NCI-H1930 (cell line): ENCODE measurements at regions not wholly inside any gene's neighbourhood (a gene's known extent, or its start where the extent isn't known, plus 50 kb on each side); places are given as distances from the start of the nearest gene placed in this dataset.
"Not testable (repeated sequence)": the region's sequence is repeated elsewhere in the genome, so short reads cannot be mapped to it uniquely, and the experiment has no call there.

Experiments used
- DNase-seq, 2 experiments: peaks; one replicate each; lab custom pipeline; 2025; lab: John Stamatoyannopoulos, UW

DNA sequence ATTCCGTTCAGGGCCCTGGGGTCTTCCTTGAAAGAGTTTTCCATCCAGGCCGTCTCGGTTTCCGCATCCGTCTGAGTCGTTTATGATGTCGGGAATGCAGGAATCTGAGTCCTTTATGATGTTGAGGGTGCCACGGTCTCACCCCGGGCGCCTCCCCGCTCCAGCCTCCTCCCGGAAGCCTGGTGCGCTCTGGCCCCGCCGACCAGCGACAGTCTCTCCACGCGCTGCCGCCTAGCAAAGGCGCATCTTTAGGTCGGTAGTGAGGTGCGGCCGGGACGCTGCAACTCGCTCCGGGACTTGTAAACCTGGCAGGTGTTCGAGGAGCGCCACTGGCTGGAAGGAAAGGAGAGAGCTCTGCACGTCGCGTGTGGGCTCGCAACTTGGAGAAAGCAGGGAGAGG is 132.6 kb downstream of the FAM72C start:
- DNase-seq: not testable (repeated sequence)

DNA sequence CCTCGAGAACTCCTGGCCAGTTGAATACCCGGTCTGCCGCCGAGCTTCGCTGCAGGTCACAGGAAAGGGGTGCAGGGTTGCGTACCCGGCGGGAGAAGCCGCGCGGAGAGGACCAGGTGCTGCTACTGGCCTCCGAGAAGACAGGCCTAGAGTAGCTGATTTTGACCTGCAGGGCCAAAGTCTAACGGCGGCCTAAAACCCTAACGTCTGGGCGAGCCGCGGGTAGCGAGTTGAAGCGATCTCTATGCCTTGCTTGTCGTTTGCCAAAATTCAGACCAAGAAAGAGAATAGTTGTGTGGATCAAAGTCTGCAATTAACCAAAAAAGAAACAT is 133.2 kb downstream of the FAM72C start:
- not testable (repeated sequence) for DNase-seq

DNA sequence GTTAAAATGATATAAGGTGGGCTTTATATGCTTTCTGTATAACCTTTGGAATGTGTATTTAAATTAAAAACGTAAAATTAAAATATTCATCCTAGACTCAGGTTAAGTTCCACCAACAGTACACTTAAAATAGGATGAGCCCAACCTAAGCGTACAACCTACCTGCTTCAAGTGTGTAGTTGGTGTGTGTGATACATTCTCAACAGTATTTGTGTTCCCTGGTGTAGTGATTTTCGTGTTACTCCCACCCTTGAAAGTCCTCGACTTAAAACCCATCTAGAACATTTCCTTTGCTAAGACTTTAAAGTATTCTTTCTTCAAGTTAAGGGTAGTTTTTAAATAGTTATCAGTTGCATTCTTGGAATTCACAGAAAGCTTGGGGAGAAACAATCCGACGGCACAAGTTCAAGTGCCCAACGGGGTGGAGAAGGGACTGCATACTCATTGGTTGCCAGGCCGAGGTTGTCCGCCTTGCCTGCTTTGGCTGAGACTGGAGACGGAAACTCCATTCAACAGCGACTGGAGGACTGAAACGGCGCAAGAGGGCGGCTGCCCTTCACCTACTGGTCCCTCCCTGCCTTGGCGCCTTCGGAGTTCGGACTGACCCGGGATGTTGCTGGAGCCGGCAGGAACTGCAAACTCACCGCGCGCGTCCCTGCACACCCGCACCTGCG is 133.7 kb downstream of the FAM72C start:
- DNase-seq: not testable (repeated sequence)

DNA sequence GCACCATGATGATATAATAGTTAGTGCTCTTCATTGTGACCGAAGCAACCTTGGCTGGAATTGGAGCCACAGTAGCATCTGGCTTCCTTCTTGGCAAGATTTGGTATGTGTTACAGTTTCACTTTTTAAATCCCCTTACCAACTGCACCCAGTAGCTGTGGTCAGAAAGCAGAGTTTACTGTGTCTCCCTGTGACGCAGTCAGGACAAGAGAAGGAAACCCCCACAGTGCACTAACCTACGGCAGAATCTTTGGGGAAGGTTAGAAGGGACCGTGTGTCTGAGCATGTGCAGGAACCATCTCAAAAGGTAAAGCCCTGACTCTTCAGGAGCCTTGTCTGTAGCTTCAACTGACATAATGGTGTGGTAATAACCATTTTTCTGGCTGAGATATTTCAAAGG is 138.4 kb downstream of the FAM72C start:
- not testable (repeated sequence) for DNase-seq

DNA sequence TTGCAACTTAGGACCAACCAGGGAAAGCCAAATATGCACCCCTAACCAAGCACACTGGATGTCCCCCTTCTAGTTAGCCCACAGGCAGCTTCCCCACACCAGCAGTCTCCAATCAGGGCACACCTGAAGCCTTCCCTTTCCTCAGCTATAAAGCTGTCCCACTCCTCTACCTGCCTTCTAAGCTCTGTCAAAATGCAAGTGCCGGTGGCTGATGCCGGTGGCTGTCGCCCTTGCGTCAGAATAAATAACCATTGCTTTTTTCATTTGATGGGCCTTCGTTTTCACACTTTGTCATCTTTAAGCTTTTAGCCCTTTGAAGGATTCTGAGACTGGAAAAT is 139.4 kb downstream of the FAM72C start:
- DNase-seq: not testable (repeated sequence)

DNA sequence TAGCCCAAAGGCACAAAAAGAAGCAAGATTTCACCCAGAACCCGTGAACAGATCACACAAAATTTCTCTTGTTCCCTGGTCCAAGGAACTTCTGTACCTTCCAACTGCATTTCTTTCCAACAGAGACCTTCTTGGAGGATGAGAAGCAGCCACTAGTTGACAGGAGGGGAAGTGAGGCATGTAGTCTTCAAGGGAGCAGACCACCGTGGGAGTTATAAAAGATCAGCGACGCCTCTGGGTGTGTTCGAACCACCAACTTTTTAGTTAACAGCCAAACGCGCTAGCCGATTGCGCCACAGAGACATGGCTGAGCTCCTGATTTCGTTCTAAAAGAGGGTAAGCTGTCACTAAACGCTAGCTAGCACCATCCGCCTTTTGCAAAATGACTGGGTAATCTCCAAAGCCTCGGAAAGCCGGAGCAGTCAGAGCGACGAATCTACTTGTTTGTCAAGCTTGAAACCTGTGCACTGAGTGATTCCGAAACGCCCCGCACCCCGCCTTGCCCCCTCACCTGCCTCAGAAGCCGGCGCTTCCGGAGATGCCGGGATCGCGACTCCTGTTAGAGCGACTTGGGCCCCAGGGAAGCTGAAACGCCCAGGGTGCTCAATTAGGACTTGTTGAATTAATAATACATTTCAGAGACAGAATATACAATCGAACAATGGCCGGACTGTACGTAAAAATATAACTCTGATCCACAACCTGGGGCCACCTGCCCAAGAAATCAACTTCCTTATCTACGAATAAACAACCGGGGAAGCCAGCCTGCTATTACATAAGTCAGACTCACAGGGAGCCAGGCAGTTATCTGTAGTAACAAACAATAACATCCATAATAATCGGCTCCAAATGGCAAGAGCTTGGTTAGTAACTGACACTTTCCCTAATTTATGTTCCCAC is 140.1 kb downstream of the FAM72C start:
- DNase-seq: not testable (repeated sequence)

DNA sequence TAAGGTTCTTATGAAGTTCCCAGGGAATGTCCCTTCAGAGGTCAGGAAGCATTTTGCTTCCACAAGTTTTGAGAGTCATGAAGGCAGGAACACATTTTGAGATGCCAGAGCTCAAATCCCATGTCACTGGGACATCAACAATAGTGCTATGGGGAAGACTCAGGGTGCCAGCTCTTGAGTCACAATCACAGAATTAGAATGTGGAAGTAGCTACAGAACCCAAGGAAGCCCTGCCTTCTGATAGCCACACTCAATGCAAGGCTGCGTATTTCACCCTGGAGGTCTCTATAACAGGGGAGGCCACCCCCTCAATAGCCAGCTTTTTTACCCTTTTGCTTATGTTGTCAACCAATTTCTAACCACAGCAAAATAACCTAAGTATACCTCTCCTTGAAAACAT is 145.6 kb downstream of the FAM72C start:
- DNase-seq: not testable (repeated sequence)

DNA sequence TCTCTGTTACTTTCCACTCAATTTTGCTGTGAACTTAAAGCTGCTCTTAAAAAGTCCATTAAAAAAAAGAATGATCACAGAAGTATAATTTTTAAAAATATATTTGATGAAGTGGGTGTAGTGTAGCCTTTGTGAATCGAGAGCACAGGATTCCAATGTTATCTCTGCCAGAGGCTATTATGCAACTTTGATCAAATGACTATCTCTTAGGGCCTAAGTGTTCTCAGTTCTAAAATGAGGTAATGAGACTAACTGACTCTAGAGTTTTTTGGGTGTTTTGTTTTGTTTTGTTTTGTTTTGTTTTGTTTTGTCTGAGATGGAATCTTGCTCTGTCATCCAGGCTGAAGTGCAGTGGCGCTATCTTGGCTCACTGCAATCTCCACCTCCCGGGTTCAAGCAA is 147.5 kb downstream of the FAM72C start:
- not testable (repeated sequence) for DNase-seq

DNA sequence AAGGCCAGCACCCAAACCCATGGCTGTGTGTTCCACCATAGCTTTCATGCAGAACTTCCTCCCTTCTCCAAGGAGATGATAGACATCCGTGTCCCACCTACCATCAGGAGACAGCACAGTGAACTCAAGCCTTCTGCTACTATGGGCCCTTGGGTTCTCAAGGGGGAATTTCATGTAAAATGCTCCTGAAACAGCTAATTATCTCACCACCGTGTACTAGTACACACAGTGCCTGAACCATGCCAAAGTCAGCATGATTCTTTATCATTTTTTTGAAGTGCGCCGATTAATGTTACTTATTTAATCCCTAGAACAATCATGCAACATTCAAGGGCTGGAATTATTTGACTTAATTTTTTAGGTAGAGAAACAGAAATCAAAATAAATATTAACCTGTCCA is 151.7 kb downstream of the FAM72C start:
- DNase-seq: not testable (repeated sequence)

DNA sequence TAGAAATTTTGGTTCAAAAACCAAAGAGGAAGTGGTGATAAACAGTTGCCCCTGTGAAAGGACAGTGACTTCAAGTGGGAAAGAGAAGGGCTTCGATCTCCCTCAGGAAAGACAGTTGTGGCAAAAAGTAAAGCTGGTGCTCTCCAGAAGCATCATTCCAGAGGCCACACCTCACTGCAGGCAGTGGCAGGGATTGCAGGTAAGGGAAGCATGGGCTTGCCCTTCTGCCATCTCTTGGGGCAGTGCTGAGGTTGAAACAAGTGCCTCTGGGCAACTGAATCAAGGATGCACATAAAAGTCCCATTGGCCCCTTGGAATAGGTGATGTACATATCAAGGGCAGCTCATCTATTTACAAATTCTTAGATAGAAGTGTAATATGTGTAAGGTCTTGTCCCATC is 155.4 kb downstream of the FAM72C start:
- not testable (repeated sequence) for DNase-seq

DNA sequence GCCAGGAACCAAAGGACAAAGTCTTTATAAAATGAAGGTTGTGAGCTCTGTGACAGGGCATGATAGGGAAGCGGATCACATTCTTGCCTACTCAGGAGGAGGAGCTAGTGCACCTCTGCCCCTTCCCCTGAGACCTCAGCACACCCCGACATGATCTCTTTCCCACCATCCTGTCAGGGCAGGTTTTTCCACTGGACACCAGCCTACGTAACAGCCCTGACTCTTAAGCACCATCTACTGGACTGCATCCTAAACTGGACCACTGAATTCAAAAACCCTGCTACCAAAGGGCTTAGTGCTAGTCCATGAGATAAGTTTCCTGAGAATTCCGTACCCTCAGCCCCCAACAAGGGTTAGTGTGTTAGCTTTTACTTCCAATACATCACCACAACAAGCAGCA is 166.4 kb downstream of the FAM72C start:
- DNase-seq: not testable (repeated sequence)

DNA sequence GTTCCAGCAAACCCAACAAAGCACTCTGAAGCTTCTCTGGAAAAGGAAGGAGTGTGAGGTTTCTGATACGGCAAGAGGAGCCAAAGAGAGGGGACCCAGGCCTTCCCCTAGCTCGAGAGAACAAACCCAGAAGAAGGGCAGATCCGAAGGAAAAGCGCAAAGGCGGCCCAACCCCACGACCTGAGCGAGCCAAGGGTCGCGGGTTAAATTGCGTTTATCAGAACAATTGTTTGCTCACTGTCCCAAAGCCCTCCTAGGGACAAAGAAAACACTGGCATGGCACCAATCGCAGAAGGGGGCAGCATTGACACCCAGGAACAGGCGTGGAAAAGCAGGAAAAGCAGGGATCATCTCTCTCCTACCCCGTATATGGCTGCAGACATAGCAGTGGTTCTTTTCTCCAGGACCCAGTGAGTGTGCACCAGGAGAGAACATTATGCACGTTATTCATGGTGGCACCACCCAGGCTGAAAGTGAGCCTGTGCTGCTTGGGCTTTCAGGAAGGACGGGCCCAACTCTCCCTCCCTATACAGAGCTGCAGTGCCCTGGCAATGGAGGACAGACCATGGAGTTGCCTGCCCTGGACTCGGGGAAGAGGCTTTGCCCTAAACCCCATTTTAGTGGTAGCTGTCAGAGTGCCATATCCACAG is 167.0 kb downstream of the FAM72C start:
- not testable (repeated sequence) for DNase-seq

DNA sequence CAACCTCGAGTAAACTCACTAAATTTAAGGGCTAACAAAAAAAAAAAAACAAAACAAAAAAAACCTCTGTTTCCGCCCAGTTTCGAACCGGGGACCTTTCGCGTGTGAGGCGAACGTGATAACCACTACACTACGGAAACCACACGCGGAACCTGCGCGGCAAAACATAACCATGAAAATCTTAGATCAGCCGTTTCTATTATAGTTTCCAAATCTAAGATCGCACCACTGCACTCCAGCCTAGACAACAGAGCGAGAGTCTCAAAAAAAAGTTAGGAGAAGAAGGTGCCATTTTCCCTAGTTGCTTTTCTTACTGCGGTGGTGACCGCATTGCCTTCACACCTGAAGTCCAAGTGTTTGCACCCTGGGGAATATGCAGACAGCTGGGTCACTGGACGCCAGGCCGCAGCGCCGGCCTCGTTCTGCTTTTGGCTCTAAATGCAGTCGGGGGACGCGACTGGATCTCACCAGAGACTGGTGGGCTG is 167.8 kb downstream of the FAM72C start:
- DNase-seq: not testable (repeated sequence)

DNA sequence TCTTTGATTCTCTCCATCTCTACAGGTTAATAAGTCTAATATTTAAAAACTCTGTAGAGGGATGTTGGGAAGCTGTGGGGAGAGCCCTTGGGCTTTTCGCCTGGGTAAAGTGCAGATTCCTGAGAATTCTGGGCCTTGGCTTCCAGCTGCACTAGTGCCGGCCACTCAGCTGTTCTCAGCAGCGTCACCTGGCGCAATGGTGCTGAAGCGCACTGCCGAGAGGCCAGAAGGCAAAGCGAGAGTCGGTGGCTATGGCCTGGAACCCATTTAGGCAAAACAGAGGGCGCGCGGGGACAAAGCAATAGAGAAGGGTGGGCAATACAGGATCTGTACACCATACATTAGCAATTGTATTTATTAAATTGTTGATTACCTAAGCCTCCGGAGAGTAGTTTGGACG is 168.7 kb downstream of the FAM72C start:
- DNase-seq: not testable (repeated sequence)

DNA sequence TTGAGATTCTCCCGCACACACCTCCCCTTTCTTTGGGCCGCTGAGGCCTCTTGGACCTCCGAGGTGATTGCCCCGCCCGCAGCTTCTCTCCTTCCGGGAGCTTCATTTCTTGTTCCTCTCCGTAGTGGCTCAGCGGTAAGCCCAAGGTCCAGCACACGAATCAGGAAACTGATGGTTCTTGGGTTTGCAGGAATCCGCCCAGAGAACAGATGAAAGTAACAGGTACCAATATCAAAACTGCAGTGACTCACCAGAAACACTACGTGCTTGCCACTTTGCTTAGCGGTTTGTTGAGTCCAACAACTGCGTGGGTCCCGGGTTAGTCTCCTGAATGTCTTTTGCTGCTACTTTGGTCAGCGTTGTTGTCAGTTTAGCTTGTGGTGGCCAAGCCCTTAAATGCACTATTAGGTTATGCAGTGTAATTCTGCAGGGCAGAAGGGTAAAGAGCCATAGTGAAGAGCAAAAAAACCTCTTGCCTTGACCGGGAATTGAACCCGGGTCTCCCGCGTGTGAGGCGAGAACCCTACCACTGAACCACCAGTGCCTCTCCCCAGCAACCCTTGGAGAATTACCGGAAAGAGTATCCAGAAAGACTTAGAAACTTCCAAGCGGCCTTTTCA is 172.1 kb downstream of the FAM72C start:
- DNase-seq: not testable (repeated sequence)

DNA sequence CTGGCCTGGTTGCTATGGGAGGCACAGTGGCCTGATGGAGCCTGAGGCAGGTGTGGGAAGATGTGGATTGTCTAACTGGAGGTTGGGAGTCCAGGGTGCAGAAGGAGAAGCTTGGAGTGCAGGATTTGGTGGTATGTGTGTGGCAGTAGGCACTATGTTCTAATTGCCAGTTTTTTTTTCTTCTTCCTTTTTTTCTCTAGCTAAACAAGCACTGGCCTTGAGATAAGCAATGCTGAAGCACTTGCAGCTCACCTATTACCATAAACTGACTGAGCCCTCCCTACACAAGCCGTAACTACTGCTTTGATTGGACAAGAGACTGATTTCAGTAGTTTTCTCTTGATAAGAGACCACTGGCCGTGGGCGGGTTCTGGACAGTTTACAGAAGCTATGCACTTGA is 175.4 kb downstream of the FAM72C start:
- not testable (repeated sequence) for DNase-seq

DNA sequence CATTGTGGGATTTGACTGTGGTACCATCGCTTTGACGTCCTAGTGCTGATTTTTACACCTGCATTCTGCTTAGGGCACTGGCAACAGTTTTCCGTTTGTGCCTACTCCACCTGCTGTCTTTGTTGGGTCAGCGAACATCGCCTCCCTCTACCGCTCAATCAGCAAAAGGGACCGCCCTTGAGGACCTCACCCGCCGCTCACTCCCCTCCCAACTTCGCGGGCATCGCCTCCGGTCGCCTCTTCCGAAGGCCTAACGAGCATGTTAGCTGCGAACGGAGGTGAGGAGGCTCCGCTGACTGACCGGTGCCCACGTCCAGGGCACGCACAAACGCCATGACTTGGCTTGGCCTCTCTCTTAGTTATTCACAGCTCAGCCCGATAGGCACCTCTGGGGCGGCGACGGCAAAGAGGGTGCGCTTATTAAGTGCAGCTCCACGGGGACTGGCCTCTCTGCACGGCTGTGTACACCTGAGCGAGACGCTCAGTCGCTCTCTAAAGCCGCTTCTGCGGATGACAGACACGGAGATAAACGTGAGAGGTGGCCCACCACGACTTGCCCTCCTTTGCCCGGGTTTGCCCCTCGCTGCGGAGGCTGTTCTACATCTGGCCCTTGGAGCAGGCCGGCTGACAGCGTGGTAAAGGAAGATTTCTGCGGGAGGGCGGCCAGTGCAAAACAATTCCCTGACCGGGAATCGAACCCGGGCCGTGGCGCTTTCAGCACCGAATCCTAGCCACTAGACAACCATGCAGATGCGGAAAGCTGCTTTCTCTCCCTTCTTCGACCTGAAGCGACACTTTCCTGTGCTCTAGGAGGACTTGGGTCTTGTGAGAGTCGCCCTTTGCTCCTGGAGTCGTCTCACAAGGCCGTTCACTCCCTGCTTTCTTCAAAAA is 179.5 kb downstream of the FAM72C start:
- not testable (repeated sequence) for DNase-seq

DNA sequence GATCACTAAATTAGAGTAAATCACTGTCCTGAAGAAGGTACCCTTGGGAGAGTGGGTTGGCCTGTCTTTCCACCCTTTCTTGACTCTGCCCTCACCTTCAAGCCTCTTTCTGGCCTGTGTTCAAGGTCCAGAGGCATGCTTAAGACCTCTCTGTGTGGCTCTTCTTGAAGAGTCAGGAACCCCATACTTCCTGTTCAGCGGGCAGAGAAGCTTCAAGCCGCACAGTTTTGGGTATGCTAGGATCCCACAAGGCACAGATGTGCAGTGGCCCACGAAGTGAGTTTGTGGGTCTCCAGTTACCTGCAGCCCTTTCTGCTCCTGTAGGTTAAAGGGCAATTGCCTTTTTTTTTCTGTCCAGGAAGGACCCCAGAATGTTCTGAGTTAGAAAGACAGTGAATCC is 185.4 kb downstream of the FAM72C start:
- DNase-seq: not testable (repeated sequence)

DNA sequence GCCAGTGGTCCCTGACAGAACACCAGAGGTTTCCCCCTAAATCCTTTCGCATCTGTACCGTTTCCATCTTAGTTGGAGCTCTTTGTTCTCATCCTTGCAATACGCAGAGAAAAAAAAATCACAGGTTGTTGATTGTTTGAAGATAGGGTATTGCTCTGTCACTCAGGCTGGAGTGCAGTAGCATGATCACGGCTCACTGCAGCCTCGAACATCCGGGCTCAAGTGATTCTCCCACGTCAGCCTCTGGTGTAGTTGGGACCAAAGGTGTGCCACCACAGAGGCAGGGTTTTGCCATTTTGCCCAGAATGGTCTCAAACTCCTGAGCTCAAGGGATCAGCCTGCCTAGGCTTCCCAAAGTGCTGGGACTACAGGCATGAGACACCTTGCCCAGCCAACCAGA is 185.9 kb downstream of the FAM72C start:
- not testable (repeated sequence) for DNase-seq

DNA sequence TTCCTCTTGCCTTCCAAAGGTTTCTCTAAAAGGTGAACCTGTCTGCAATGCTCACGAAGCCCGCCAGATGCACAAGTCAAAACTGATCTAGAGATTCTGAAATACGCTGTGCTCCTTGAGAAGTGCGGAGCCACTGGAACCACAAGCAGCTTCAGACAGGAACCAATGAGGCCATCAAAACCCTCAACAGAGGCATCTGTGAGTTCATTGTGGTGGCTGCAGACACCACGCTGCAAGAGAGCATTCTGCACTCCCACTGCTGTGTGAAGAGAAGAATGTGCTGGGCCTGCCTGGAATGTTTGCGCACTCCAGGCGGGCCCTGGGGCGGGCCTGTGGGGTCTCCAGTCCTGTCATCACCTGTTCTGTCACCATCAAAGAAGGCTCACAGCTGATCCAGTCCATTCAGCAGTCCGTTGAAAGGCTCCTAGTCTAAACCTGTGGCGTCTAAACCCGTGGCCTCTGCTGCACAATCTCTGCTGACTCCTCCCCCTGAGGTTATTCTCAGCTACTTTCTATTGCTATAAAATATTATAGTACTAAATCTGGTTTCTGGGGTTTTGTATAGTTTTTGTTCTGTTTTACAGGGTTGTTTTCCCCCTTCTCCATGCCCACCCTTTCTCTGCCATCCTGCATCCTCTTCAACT is 187.4 kb downstream of the FAM72C start:
- not testable (repeated sequence) for DNase-seq

DNA sequence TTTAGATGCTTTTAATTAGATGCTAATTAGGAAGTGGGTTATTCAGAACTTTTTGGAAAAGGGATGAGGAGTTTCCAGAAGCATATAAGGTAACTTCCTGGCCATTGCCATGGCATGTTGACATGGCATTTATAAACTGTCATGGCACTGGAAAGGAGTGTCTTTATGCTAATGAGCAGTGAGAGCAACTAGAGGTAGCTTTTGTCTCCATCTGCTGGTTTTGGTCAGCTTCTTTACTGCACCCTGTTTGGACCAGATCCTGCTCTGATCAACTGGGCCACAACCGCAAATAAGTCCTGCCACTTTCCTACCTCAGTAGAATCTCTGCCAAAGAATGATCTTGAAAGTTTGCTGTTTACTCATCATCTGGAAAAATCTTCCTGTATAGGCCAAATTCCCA is 193.6 kb downstream of the FAM72C start:
- DNase-seq: not testable (repeated sequence)
